ENCODE measurements at regions not wholly inside any gene's neighbourhood (a gene's known extent, or its start where the extent isn't known, plus 50 kb on each side); places are given as distances from the start of the nearest gene placed in this dataset.

DNA sequence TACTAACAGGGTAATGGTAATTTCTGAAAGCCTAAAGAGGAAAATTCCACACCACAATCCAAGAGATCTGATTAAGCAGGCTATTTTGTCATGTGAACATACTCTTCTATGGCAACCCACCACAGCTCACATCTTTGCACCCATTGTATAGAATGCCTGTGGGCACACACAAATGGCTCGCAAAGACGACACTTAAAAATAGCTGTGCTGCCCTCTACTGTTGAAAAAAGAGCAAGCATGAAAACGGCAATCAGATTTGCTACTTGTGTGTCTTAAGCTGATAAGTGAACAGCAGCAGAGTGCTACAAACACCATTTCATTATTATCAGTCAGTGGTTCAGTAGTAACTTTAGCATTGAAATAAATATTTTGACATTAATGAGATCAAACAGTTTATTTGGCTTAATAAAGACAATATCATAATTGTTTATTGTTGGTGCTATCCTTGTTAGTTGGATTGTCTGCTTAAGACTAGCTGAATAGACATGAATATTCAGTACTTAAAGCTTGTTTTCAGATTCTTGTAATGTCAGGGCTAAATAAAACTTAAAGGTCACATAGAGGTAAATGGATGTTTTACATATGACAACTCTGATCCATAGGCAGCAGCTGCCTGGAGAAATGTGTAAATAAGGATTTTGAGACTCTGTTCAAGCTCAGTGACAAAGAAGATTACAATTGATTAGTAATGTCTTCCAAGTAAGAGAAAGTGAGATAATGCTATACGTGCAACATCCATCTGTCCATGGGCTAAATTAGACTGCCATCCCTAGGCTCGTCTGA lies 199.1 kb downstream of the LRRN1 start:
- TF ChIP-seq POLR2A (IDR thresholded peaks at IDR 0.05) (no peak), EP300 (IDR thresholded peaks at IDR 0.05) (no peak)
- TF ChIP-seq, protein P1, sequence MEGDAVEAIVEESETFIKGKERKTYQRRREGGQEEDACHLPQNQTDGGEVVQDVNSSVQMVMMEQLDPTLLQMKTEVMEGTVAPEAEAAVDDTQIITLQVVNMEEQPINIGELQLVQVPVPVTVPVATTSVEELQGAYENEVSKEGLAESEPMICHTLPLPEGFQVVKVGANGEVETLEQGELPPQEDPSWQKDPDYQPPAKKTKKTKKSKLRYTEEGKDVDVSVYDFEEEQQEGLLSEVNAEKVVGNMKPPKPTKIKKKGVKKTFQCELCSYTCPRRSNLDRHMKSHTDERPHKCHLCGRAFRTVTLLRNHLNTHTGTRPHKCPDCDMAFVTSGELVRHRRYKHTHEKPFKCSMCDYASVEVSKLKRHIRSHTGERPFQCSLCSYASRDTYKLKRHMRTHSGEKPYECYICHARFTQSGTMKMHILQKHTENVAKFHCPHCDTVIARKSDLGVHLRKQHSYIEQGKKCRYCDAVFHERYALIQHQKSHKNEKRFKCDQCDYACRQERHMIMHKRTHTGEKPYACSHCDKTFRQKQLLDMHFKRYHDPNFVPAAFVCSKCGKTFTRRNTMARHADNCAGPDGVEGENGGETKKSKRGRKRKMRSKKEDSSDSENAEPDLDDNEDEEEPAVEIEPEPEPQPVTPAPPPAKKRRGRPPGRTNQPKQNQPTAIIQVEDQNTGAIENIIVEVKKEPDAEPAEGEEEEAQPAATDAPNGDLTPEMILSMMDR (IDR thresholded peaks at IDR 0.05), result peak in 5 of 7 experiments; percentile 4 to 45 (median 26)
